Stimulated activated CD8-positive, alpha-beta memory T cell treated with anti-CD3 and anti-CD28 coated beads, Interleukin-4, amount 100 ng/mL, for 48 hours (primary cell): ENCODE measurements at regions not wholly inside any gene's neighbourhood (a gene's known extent, or its start where the extent isn't known, plus 50 kb on each side); places are given as distances from the start of the nearest gene placed in this dataset.
"Not testable (repeated sequence)": the region's sequence is repeated elsewhere in the genome, so short reads cannot be mapped to it uniquely, and the experiment has no call there.

Source experiments
- DNase-seq: peaks from one replicate; pipeline ENCODE4 v3.0.0-alpha.2; 2020

GRCh38 chr22:48720662-48721394 lies 1106.8 kb downstream of the BRD1 start:
- DNase-seq, result no peak

GRCh38 chr22:48719978-48720661 lies 1107.6 kb downstream of the BRD1 start:
- DNase-seq, result peak; percentile 29

- no peak for DNase-seq
Measured at GRCh38 chr22:48718818-48719500, 1108.7 kb downstream of the BRD1 start.

GRCh38 chr22:48717883-48718817 lies 1109.5 kb downstream of the BRD1 start:
- peak; percentile 25 for DNase-seq

- DNase-seq, result no peak
Measured at GRCh38 chr22:48717076-48717810, 1110.4 kb downstream of the BRD1 start.

GRCh38 chr22:48716154-48716553 lies 1111.5 kb downstream of the BRD1 start:
- DNase-seq, result not testable (repeated sequence)

GRCh38 chr22:48715511-48715910 lies 1112.2 kb downstream of the BRD1 start:
- no peak for DNase-seq

- no peak for DNase-seq
Measured at GRCh38 chr22:48714231-48714630, 1113.4 kb downstream of the BRD1 start.

GRCh38 chr22:48713272-48714205 lies 1114.1 kb downstream of the BRD1 start:
- DNase-seq, result no peak

GRCh38 chr22:48712558-48713271 lies 1115.0 kb downstream of the BRD1 start:
- no peak for DNase-seq

- DNase-seq, result no peak
Measured at GRCh38 chr22:48711669-48712068, 1116.0 kb downstream of the BRD1 start.

GRCh38 chr22:48711031-48711431 lies 1116.6 kb downstream of the BRD1 start:
- no peak for DNase-seq

- no peak for DNase-seq
Measured at GRCh38 chr22:48710410-48710809, 1117.3 kb downstream of the BRD1 start.

GRCh38 chr22:48709976-48710375 lies 1117.7 kb downstream of the BRD1 start:
- DNase-seq, result no peak

GRCh38 chr22:48709453-48709852 lies 1118.2 kb downstream of the BRD1 start:
- no peak for DNase-seq

- DNase-seq, result no peak
Measured at GRCh38 chr22:48708558-48709245, 1119.0 kb downstream of the BRD1 start.

- no peak for DNase-seq
Measured at GRCh38 chr22:48707763-48708557, 1119.7 kb downstream of the BRD1 start.

- DNase-seq, result no peak
Measured at GRCh38 chr22:48706934-48707762, 1120.5 kb downstream of the BRD1 start.
